GM19372 (cell line): ENCODE measurements at regions not wholly inside any gene's neighbourhood (a gene's known extent, or its start where the extent isn't known, plus 50 kb on each side); places are given as distances from the start of the nearest gene placed in this dataset.

Source experiments
- ATAC-seq: cut with Tn5 transposase; IDR thresholded peaks from one replicate; pipeline ENCODE4 v1.9.1; 2021; ENCODE audit warnings: mild to moderate bottlenecking, low read depth, moderate library complexity; ENCODE audit not compliant: unreplicated experiment

GRCh38 chr16:55040366-55041086, 109.9 kb downstream of the IRX5 start:
- ATAC-seq = no peak

GRCh38 chr16:55041540-55042234, 111.0 kb downstream of the IRX5 start:
- no peak for ATAC-seq

- ATAC-seq = no peak
These were observed 112.1 kb downstream of the IRX5 start for GRCh38 chr16:55042556-55043432.

- ATAC-seq = no peak
These were observed 112.8 kb downstream of the IRX5 start for GRCh38 chr16:55043499-55043898.

GRCh38 chr16:55044201-55044975, 113.7 kb downstream of the IRX5 start:
- no peak for ATAC-seq

- ATAC-seq = no peak
These were observed 114.7 kb downstream of the IRX5 start for GRCh38 chr16:55045329-55045728.

GRCh38 chr16:55045756-55046460, 115.2 kb downstream of the IRX5 start:
- ATAC-seq = no peak

GRCh38 chr16:55046513-55046912, 115.8 kb downstream of the IRX5 start:
- no peak for ATAC-seq

- no peak for ATAC-seq
These were observed 116.3 kb downstream of the IRX5 start for GRCh38 chr16:55046916-55047315.

- ATAC-seq = no peak
These were observed 116.7 kb downstream of the IRX5 start for GRCh38 chr16:55047331-55047730.

GRCh38 chr16:55047903-55048497, 117.3 kb downstream of the IRX5 start:
- ATAC-seq = no peak

GRCh38 chr16:55048745-55049144, 118.1 kb downstream of the IRX5 start:
- ATAC-seq = no peak

- no peak for ATAC-seq
These were observed 121.1 kb downstream of the IRX5 start for GRCh38 chr16:55051571-55052347.

GRCh38 chr16:55052348-55052734, 121.7 kb downstream of the IRX5 start:
- ATAC-seq = no peak

GRCh38 chr16:55052741-55053415, 122.2 kb downstream of the IRX5 start:
- ATAC-seq = no peak

- no peak for ATAC-seq
These were observed 124.6 kb downstream of the IRX5 start for GRCh38 chr16:55055262-55055661.

- no peak for ATAC-seq
These were observed 126.1 kb downstream of the IRX5 start for GRCh38 chr16:55056585-55057401.
